Immature natural killer cell (primary cell): ENCODE measurements at regions not wholly inside any gene's neighbourhood (a gene's known extent, or its start where the extent isn't known, plus 50 kb on each side); places are given as distances from the start of the nearest gene placed in this dataset.

Source experiments
- DNase-seq, 3 donors: peaks; one replicate each; pipeline ENCODE4 v3.0.0; 2022; ENCODE audit warnings: mixed read lengths in 1 of 3
- H3K27ac Mint-ChIP-seq, 6 donors: one replicate each; pipeline ENCODE4 v1.8.0; 2020; ENCODE audit warnings: mixed read lengths in 6 of 6, mild to moderate bottlenecking in 5 of 6, inconsistent platforms in 4 of 6, moderate library complexity in 3 of 6
- H3K27me3 Mint-ChIP-seq, 3 donors: one replicate each; pipeline ENCODE4 v1.8.0; 2020 to 2021; ENCODE audit warnings: low read depth in 3 of 3, mild to moderate bottlenecking in 3 of 3, mixed read lengths in 3 of 3, moderate library complexity in 3 of 3, inconsistent platforms in 1 of 3
- H3K36me3 Mint-ChIP-seq, 3 donors: one replicate each; pipeline ENCODE4 v1.8.0; 2020; ENCODE audit warnings: mixed read lengths in 3 of 3, inconsistent platforms in 2 of 3, mild to moderate bottlenecking in 2 of 3
- H3K4me1 Mint-ChIP-seq, 2 donors: one replicate each; pipeline ENCODE4 v1.8.0; 2020; ENCODE audit warnings: inconsistent platforms in 2 of 2, mild to moderate bottlenecking in 2 of 2, mixed read lengths in 2 of 2, moderate library complexity in 1 of 2
- H3K4me3 Mint-ChIP-seq, 5 donors: one replicate each; pipeline ENCODE4 v1.8.0; 2020; ENCODE audit warnings: mild to moderate bottlenecking in 5 of 5, mixed read lengths in 5 of 5, inconsistent platforms in 3 of 5, moderate library complexity in 3 of 5
- H3K9me3 Mint-ChIP-seq, 6 donors: one replicate each; pipeline ENCODE4 v1.8.0; 2020; ENCODE audit warnings: mild to moderate bottlenecking in 6 of 6, mixed read lengths in 6 of 6, inconsistent platforms in 4 of 6, moderate library complexity in 3 of 6

DNA sequence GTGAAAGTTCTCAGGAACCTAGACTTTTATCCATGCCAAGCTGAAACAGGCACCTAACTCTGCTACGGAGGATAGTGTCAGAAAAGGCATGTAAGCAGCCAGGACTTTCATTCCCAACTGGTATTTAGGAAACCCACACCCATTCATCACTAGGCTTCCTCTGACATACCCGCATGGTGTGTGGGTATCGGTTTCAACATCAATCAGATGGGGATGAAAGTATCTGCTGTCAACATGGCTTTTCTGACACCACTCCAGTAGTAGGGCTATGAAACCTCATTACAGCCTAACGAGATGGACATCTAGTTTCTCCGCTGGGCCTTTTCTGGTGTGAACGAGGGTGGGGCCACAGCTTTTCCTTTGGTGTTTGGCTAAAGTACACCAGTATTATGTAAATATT, 1178.3 kb downstream of the CDH11 start:
- H3K9me3 Mint-ChIP-seq: peaks cover 4 to 50% (median 18%) of the 10 kb centered on the region in 6 donors
- H3K36me3 Mint-ChIP-seq: peaks cover 0 to 2% (median 0%) of the 10 kb centered on the region in 3 donors
- H3K4me3 Mint-ChIP-seq: no peak overlapping the region
- no peak for DNase-seq
- no peaks in the 10 kb centered on the region for H3K27me3 Mint-ChIP-seq
- H3K4me1 Mint-ChIP-seq: no peaks in the 10 kb centered on the region
- no peak overlapping the region for H3K27ac Mint-ChIP-seq

DNA sequence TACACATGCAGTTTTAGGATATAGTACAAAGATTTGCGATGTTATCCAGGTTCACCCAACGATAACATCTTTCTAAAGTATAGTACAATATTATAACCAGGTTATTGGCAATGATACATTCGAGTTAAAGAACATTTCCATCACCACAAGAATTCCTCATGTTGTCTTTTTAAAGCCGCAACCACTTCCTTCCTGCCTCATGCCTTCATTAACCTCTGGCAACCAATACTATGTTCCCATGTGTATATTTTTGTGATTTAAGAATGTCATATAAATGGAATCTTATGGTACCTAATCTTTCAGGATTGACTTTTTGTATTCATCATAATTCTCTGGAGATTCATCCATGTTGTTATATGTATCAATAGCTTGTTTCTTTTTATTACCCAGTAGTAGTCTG, 1183.2 kb downstream of the CDH11 start:
- H3K36me3 Mint-ChIP-seq: no peaks in the 10 kb centered on the region
- H3K4me3 Mint-ChIP-seq: no peak overlapping the region
- H3K4me1 Mint-ChIP-seq: no peaks in the 10 kb centered on the region
- no peaks in the 10 kb centered on the region for H3K27me3 Mint-ChIP-seq
- DNase-seq: no peak
- H3K27ac Mint-ChIP-seq: no peak overlapping the region
- H3K9me3 Mint-ChIP-seq: peaks cover 3 to 55% (median 17%) of the 10 kb centered on the region in 6 donors

DNA sequence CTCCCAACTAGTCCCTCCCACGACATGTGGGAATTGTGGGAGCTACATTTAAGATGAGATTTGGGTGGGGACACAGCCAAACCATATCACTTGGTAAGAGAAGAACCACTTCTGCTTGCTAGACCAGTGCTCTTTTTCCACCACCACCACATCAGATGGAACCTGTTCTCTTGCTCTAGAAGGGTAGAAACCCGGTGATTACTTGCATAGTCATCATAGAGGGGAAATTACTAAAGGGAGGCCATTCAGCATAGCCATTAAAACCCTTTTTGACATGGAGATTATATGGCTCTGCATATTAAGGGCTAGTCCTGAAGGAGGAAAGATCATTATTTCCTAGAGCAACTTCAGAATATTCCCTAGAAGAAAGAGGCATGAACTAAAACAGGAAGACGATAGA, 1188.0 kb downstream of the CDH11 start:
- H3K9me3 Mint-ChIP-seq: peaks cover 8 to 40% (median 18%) of the 10 kb centered on the region in 6 donors
- no peak overlapping the region for H3K27ac Mint-ChIP-seq
- H3K27me3 Mint-ChIP-seq: no peaks in the 10 kb centered on the region
- no peaks in the 10 kb centered on the region for H3K36me3 Mint-ChIP-seq
- H3K4me3 Mint-ChIP-seq: no peak overlapping the region
- no peaks in the 10 kb centered on the region for H3K4me1 Mint-ChIP-seq
- DNase-seq: no peak

GRCh38 chr16:63928421-63928820, 1193.4 kb downstream of the CDH11 start:
- Mint-ChIP-seq H3K27me3 (no peaks in the 10 kb centered on the region), H3K9me3 (peaks cover 12 to 47% (median 34%) of the 10 kb centered on the region in 6 donors), H3K27ac (no peak overlapping the region), H3K36me3 (no peaks in the 10 kb centered on the region), H3K4me3 (no peak overlapping the region), H3K4me1 (no peaks in the 10 kb centered on the region)
- no peak for DNase-seq

DNA sequence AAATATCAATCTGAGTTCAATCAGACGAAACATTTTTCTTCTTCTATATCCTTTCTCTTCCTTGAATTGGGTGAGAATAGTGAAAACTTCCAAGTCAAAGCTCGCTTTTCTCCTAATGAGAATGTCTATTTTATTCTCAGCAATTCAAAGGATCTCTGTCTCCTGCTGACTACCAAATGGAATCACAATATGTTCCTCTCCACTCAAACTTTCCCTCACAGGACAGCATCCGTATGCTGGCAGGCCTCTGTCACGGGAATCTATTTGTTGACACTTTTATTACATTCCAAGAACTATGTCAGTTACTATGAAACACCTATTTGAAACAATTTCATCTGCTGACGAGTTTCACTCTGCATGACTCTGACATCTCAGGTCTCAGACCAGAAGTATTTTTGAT, 1196.6 kb downstream of the CDH11 start:
- Mint-ChIP-seq H3K9me3 (peaks cover 12 to 57% (median 30%) of the 10 kb centered on the region in 6 donors), H3K27ac (no peak overlapping the region), H3K4me3 (no peak overlapping the region), H3K27me3 (no peaks in the 10 kb centered on the region), H3K4me1 (no peaks in the 10 kb centered on the region), H3K36me3 (no peaks in the 10 kb centered on the region)
- DNase-seq: no peak

DNA sequence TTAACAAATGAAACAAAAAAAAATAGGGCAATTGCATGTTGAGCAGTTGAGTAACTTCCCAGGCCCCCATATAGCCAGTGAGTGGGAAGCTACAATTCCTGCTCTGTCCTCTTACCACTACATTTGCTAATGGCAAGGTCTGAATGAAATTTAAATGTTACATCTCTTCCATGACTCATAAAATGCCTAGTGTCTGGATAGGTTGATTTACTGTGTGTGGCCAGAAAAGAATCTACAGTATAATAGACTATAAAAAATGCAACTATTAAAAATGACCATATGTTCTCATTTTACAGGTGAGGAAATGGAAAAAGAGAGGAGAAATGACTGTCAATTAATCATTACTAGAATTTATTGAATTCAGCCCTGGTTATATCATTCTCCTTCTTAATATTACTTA, 1199.3 kb downstream of the CDH11 start:
- Mint-ChIP-seq H3K4me1 (no peaks in the 10 kb centered on the region), H3K36me3 (no peaks in the 10 kb centered on the region), H3K27ac (no peak overlapping the region), H3K27me3 (no peaks in the 10 kb centered on the region), H3K4me3 (no peak overlapping the region), H3K9me3 (peaks cover 9 to 57% (median 32%) of the 10 kb centered on the region in 6 donors)
- DNase-seq: no peak

GRCh38 chr16:63921737-63922295, 1200.0 kb downstream of the CDH11 start:
- Mint-ChIP-seq H3K4me1 (no peaks in the 10 kb centered on the region), H3K27me3 (no peaks in the 10 kb centered on the region), H3K4me3 (no peak overlapping the region), H3K27ac (no peak overlapping the region), H3K36me3 (no peaks in the 10 kb centered on the region), H3K9me3 (peaks cover 9 to 64% (median 33%) of the 10 kb centered on the region in 6 donors)
- no peak for DNase-seq

GRCh38 chr16:63913290-63913689, 1208.6 kb downstream of the CDH11 start:
- Mint-ChIP-seq H3K27me3 (no peaks in the 10 kb centered on the region), H3K9me3 (peaks cover 5 to 56% (median 23%) of the 10 kb centered on the region in 6 donors), H3K4me3 (no peak overlapping the region), H3K27ac (no peak overlapping the region), H3K36me3 (no peaks in the 10 kb centered on the region), H3K4me1 (no peaks in the 10 kb centered on the region)
- DNase-seq: no peak

GRCh38 chr16:63907251-63907650, 1214.6 kb downstream of the CDH11 start:
- Mint-ChIP-seq H3K27me3 (no peaks in the 10 kb centered on the region), H3K27ac (no peak overlapping the region), H3K36me3 (no peaks in the 10 kb centered on the region), H3K4me3 (no peak overlapping the region), H3K9me3 (peaks cover 14 to 49% (median 30%) of the 10 kb centered on the region in 6 donors), H3K4me1 (no peaks in the 10 kb centered on the region)
- no peak for DNase-seq

- no peak overlapping the region for H3K4me3 Mint-ChIP-seq
- DNase-seq: no peak
- H3K27ac Mint-ChIP-seq: no peak overlapping the region
- H3K4me1 Mint-ChIP-seq: no peaks in the 10 kb centered on the region
- H3K9me3 Mint-ChIP-seq: peaks cover 10 to 45% (median 26%) of the 10 kb centered on the region in 6 donors
- H3K36me3 Mint-ChIP-seq: no peaks in the 10 kb centered on the region
- H3K27me3 Mint-ChIP-seq: no peaks in the 10 kb centered on the region
Observed at GRCh38 chr16:63904930-63905329, 1216.9 kb downstream of the CDH11 start.

GRCh38 chr16:63904182-63904581, 1217.7 kb downstream of the CDH11 start:
- H3K4me3 Mint-ChIP-seq: no peak overlapping the region
- no peak for DNase-seq
- no peaks in the 10 kb centered on the region for H3K36me3 Mint-ChIP-seq
- no peaks in the 10 kb centered on the region for H3K27me3 Mint-ChIP-seq
- no peak overlapping the region for H3K27ac Mint-ChIP-seq
- H3K9me3 Mint-ChIP-seq: peaks cover 8 to 43% (median 25%) of the 10 kb centered on the region in 6 donors
- no peaks in the 10 kb centered on the region for H3K4me1 Mint-ChIP-seq

- Mint-ChIP-seq H3K4me1 (no peaks in the 10 kb centered on the region), H3K9me3 (peaks cover 0 to 32% (median 1%) of the 10 kb centered on the region in 6 donors), H3K27me3 (no peaks in the 10 kb centered on the region), H3K36me3 (no peaks in the 10 kb centered on the region), H3K27ac (no peak overlapping the region), H3K4me3 (no peak overlapping the region)
- DNase-seq: no peak
Observed at GRCh38 chr16:63896383-63897109, 1225.3 kb downstream of the CDH11 start.

DNA sequence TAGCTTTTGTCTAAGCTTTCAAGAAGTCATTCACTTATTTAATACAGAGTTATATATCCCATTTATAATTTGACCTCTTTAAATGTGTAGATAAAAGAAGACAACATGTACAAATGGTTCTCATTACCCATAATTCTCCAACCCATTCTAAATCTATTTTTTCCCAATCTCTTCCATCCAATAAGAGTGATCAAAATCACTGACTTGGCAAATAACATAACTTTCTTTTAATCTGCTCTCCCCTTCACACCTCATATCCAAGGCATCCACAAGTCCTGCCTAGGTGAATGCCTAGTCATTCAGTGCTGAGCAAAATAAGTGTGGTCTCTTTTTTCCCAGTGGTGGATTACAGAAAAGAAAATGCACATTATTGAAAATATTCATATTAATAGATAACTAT, 1231.1 kb downstream of the CDH11 start:
- peaks cover 10 to 68% (median 20%) of the 10 kb centered on the region in 6 donors for H3K9me3 Mint-ChIP-seq
- no peak overlapping the region for H3K27ac Mint-ChIP-seq
- H3K4me1 Mint-ChIP-seq: no peaks in the 10 kb centered on the region
- H3K27me3 Mint-ChIP-seq: no peaks in the 10 kb centered on the region
- no peak for DNase-seq
- H3K36me3 Mint-ChIP-seq: no peaks in the 10 kb centered on the region
- H3K4me3 Mint-ChIP-seq: no peak overlapping the region

DNA sequence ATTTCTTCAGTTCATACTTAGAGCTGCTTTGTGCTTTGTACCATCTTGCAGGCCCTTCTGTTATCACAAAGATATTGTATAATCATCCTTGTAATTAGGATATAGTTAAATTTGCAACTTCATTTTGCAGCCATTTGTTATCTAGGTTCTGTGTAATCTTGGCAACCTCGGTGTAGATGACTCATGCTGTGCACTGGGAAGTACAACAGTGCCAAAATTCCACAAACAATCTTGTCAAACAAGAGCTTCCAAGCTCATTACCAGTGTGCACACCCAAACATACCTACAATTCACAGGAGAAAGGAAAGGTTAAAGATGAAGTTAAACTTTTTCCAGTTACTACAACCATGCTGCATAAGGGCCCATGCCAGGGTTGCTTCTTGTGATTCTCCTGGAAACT, 1231.8 kb downstream of the CDH11 start:
- no peak overlapping the region for H3K4me3 Mint-ChIP-seq
- no peaks in the 10 kb centered on the region for H3K4me1 Mint-ChIP-seq
- no peak for DNase-seq
- no peak overlapping the region for H3K27ac Mint-ChIP-seq
- no peaks in the 10 kb centered on the region for H3K27me3 Mint-ChIP-seq
- no peaks in the 10 kb centered on the region for H3K36me3 Mint-ChIP-seq
- peaks cover 12 to 65% (median 23%) of the 10 kb centered on the region in 6 donors for H3K9me3 Mint-ChIP-seq

- H3K27me3 Mint-ChIP-seq: no peaks in the 10 kb centered on the region
- no peak overlapping the region for H3K4me3 Mint-ChIP-seq
- H3K4me1 Mint-ChIP-seq: no peaks in the 10 kb centered on the region
- peaks cover 11 to 67% (median 25%) of the 10 kb centered on the region in 6 donors for H3K9me3 Mint-ChIP-seq
- no peak overlapping the region for H3K27ac Mint-ChIP-seq
- peaks cover 0 to 2% (median 0%) of the 10 kb centered on the region in 3 donors for H3K36me3 Mint-ChIP-seq
- DNase-seq: no peak
Observed at GRCh38 chr16:63883091-63883490, 1238.8 kb downstream of the CDH11 start.
